GM23338 (cell line): ENCODE measurements at regions not wholly inside any gene's neighbourhood (a gene's known extent, or its start where the extent isn't known, plus 50 kb on each side); places are given as distances from the start of the nearest gene placed in this dataset.

Experiments used
- ATAC-seq: fragments of 200-7000 bp; cut with Tn5 transposase; 3 replicates; pipeline ENCODE4 v1.9.1; 2020
- DNase-seq: peaks from one replicate; pipeline ENCODE4 v3.0.0-alpha.2; 2015; ENCODE audit warnings: low spot score
- H2AFZ ChIP-seq: fragments of 200-600 bp; sonication (generic); 2 replicates; pipeline ENCODE4 v1.8.0; 2016; ENCODE audit warnings: antibody characterized with exemption, mild to moderate bottlenecking, moderate library complexity
- H3F3A ChIP-seq: fragments of 200-600 bp; sonication (generic); replicated peaks from 2 replicates; pipeline ENCODE4 v1.8.0; 2017; ENCODE audit warnings: antibody characterized with exemption, mixed run types, low read depth
- H3K27ac ChIP-seq: fragments of 200-600 bp; sonication (generic); 2 replicates; pipeline ENCODE4 v1.6.1; 2016; ENCODE audit warnings: low read depth
- H3K27me3 ChIP-seq: fragments of 200-600 bp; sonication (generic); 2 replicates; pipeline ENCODE4 v1.8.0; 2016; ENCODE audit warnings: mild to moderate bottlenecking, mixed run types, moderate library complexity; ENCODE audit not compliant: insufficient read depth
- H3K36me3 ChIP-seq: fragments of 200-600 bp; sonication (generic); 2 replicates; pipeline ENCODE4 v1.8.0; 2016; ENCODE audit warnings: mild to moderate bottlenecking; ENCODE audit not compliant: insufficient read depth
- H3K4me1 ChIP-seq: fragments of 200-600 bp; sonication (generic); 2 replicates; pipeline ENCODE4 v1.8.0; 2016; ENCODE audit warnings: mild to moderate bottlenecking, moderate library complexity; ENCODE audit not compliant: insufficient read depth
- H3K4me2 ChIP-seq: fragments of 200-600 bp; sonication (generic); 2 replicates; pipeline ENCODE4 v1.7.1; 2017; ENCODE audit warnings: mixed run types
- H3K4me3 ChIP-seq: fragments of 200-600 bp; sonication (generic); 2 replicates; pipeline ENCODE4 v1.6.1; 2016; ENCODE audit warnings: mixed run types
- H3K79me2 ChIP-seq: fragments of 200-600 bp; sonication (generic); replicated peaks from 2 replicates; pipeline ENCODE4 v1.8.0; 2017; ENCODE audit warnings: mild to moderate bottlenecking; ENCODE audit not compliant: insufficient read depth
- H3K9me2 ChIP-seq: fragments of 200-600 bp; sonication (generic); 2 replicates; pipeline ENCODE4 v1.8.0; 2017; ENCODE audit not compliant: insufficient read depth
- H4K20me1 ChIP-seq: fragments of 200-600 bp; sonication (generic); replicated peaks from 2 replicates; pipeline ENCODE4 v1.8.0; 2017; ENCODE audit warnings: mild to moderate bottlenecking; ENCODE audit not compliant: insufficient read depth
- H3K27ac Mint-ChIP-seq: 2 replicates; pipeline ENCODE4 v1.8.0; 2020; ENCODE audit warnings: inconsistent platforms, mild to moderate bottlenecking, moderate library complexity, mixed read lengths
- H3K27me3 Mint-ChIP-seq: 3 replicates; pipeline ENCODE4 v1.8.0; 2022; ENCODE audit warnings: low read depth, mild to moderate bottlenecking, moderate library complexity, mixed read lengths, inconsistent platforms; ENCODE audit not compliant: insufficient read depth, poor library complexity
- H3K36me3 Mint-ChIP-seq: 3 replicates; pipeline ENCODE4 v1.8.0; 2021; ENCODE audit warnings: low read depth, mild to moderate bottlenecking, inconsistent platforms, moderate library complexity, mixed read lengths
- H3K4me1 Mint-ChIP-seq: 3 replicates; pipeline ENCODE4 v1.8.0; 2020; ENCODE audit warnings: mild to moderate bottlenecking, inconsistent platforms, mixed read lengths
- H3K4me3 Mint-ChIP-seq: 3 replicates; pipeline ENCODE4 v1.8.0; 2021; ENCODE audit warnings: moderate library complexity, mild to moderate bottlenecking, inconsistent platforms, mixed read lengths
- H3K9me3 Mint-ChIP-seq: 3 replicates; pipeline ENCODE4 v1.8.0; 2020; ENCODE audit warnings: moderate library complexity, mild to moderate bottlenecking, inconsistent platforms, mixed read lengths
- CREB1 ChIP-seq: fragments of 250-450 bp; sonication (Bioruptor Pico); IDR thresholded peaks from 2 replicates; pipeline ENCODE4 v1.5.0; 2020; ENCODE audit warnings: low read depth, mild to moderate bottlenecking, moderate library complexity
- EZH2 ChIP-seq: fragments of 200-600 bp; sonication (generic); IDR thresholded peaks from one replicate; pipeline ENCODE4 v1.8.0; 2017; ENCODE audit warnings: antibody characterized with exemption, mild to moderate bottlenecking, low read depth; ENCODE audit not compliant: unreplicated experiment
- EZH2phosphoT487 ChIP-seq: fragments of 200-600 bp; sonication (generic); IDR thresholded peaks from one replicate; pipeline ENCODE4 v1.8.1; 2018; ENCODE audit warnings: antibody characterized with exemption; ENCODE audit not compliant: unreplicated experiment
- JUNB ChIP-seq: IDR thresholded peaks from one replicate; pipeline ENCODE4 v1.6.1; 2016; ENCODE audit warnings: antibody characterized with exemption; ENCODE audit not compliant: unreplicated experiment
- NANOG ChIP-seq: IDR thresholded peaks from 2 replicates; pipeline ENCODE4 v1.6.1; 2016; ENCODE audit warnings: antibody characterized with exemption, borderline replicate concordance
- POLR2AphosphoS5 ChIP-seq: IDR thresholded peaks from 2 replicates; pipeline ENCODE4 v1.6.1; 2016; ENCODE audit warnings: antibody characterized with exemption, low read depth
- STAT1 ChIP-seq: IDR thresholded peaks from one replicate; pipeline ENCODE4 v1.6.1; 2016; ENCODE audit warnings: antibody characterized with exemption; ENCODE audit not compliant: unreplicated experiment
- ZNF114 ChIP-seq: fragments of 250-450 bp; sonication (Bioruptor Pico); IDR thresholded peaks from 2 replicates; pipeline ENCODE4 v1.5.0; 2020; ENCODE audit warnings: mild to moderate bottlenecking, moderate library complexity
- ZNF331 ChIP-seq: fragments of 250-450 bp; sonication (Bioruptor Pico); IDR thresholded peaks from 2 replicates; pipeline ENCODE4 v1.5.0; 2020; ENCODE audit warnings: low read depth, mild to moderate bottlenecking, moderate library complexity
- TF ChIP-seq, protein P1 (sequence below): fragments of 250-450 bp; sonication (Bioruptor Pico); IDR thresholded peaks from 2 replicates; pipeline ENCODE4 v1.5.0; 2020; ENCODE audit warnings: mild to moderate bottlenecking, moderate library complexity
- TF ChIP-seq, protein P2 (sequence below), 2 experiments: fragments of 200-600 bp in 1 of 2; sonication (generic) in 1 of 2; conservative IDR thresholded peaks; 2 replicates each; pipeline versions ENCODE4 v1.5.1 to v1.6.1; 2016 to 2017; ENCODE audit warnings: antibody characterized with exemption in 2 of 2, low read depth in 2 of 2, mild to moderate bottlenecking in 2 of 2, moderate library complexity in 1 of 2
- TF ChIP-seq, protein P3 (sequence below): IDR thresholded peaks from one replicate; pipeline ENCODE4 v1.6.1; 2018; ENCODE audit warnings: antibody characterized with exemption; ENCODE audit not compliant: unreplicated experiment
- TF ChIP-seq, protein P4 (sequence below): IDR thresholded peaks from 2 replicates; pipeline ENCODE4 v1.6.1; 2016; ENCODE audit warnings: antibody characterized with exemption

DNA sequence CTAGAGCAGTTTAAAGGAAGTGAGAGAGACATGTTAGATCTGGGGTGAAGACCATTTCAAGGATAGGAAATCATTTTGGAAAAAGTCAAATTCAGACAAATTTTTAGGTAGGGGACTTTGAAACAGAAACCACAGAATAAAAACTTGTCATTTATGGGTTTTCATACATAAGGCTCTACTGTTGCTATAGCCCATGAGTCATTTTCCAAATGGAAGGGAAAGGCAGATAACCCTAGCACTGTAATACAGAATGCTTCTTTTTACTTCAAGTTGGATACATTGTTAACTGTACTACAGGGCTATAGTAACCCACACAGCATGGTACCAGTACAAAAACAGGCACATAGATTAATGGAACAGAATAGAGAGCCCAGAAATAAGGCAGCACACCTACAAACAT, 455.4 kb downstream of the EBF1 start:
- Histone ChIP-seq H3F3A (no peaks in the 10 kb centered on the region), H3K36me3 (no peaks in the 10 kb centered on the region), H4K20me1 (no peaks in the 10 kb centered on the region), H3K4me3 (no peak overlapping the region), H3K4me2 (no peak overlapping the region), H3K27ac (no peak overlapping the region), H3K9me2 (peaks cover 9% of the 10 kb centered on the region), H3K79me2 (no peaks in the 10 kb centered on the region), H3K27me3 (no peaks in the 10 kb centered on the region), H2AFZ (no peak overlapping the region), H3K4me1 (peaks cover 8% of the 10 kb centered on the region; the same call in 1 of the 2 replicates)
- Mint-ChIP-seq H3K27ac (no peak overlapping the region), H3K9me3 (no peaks in the 10 kb centered on the region), H3K36me3 (no peaks in the 10 kb centered on the region), H3K4me1 (peaks cover 12% of the 10 kb centered on the region), H3K27me3 (peaks cover 1% of the 10 kb centered on the region), H3K4me3 (no peak overlapping the region)
- TF ChIP-seq, protein P1, sequence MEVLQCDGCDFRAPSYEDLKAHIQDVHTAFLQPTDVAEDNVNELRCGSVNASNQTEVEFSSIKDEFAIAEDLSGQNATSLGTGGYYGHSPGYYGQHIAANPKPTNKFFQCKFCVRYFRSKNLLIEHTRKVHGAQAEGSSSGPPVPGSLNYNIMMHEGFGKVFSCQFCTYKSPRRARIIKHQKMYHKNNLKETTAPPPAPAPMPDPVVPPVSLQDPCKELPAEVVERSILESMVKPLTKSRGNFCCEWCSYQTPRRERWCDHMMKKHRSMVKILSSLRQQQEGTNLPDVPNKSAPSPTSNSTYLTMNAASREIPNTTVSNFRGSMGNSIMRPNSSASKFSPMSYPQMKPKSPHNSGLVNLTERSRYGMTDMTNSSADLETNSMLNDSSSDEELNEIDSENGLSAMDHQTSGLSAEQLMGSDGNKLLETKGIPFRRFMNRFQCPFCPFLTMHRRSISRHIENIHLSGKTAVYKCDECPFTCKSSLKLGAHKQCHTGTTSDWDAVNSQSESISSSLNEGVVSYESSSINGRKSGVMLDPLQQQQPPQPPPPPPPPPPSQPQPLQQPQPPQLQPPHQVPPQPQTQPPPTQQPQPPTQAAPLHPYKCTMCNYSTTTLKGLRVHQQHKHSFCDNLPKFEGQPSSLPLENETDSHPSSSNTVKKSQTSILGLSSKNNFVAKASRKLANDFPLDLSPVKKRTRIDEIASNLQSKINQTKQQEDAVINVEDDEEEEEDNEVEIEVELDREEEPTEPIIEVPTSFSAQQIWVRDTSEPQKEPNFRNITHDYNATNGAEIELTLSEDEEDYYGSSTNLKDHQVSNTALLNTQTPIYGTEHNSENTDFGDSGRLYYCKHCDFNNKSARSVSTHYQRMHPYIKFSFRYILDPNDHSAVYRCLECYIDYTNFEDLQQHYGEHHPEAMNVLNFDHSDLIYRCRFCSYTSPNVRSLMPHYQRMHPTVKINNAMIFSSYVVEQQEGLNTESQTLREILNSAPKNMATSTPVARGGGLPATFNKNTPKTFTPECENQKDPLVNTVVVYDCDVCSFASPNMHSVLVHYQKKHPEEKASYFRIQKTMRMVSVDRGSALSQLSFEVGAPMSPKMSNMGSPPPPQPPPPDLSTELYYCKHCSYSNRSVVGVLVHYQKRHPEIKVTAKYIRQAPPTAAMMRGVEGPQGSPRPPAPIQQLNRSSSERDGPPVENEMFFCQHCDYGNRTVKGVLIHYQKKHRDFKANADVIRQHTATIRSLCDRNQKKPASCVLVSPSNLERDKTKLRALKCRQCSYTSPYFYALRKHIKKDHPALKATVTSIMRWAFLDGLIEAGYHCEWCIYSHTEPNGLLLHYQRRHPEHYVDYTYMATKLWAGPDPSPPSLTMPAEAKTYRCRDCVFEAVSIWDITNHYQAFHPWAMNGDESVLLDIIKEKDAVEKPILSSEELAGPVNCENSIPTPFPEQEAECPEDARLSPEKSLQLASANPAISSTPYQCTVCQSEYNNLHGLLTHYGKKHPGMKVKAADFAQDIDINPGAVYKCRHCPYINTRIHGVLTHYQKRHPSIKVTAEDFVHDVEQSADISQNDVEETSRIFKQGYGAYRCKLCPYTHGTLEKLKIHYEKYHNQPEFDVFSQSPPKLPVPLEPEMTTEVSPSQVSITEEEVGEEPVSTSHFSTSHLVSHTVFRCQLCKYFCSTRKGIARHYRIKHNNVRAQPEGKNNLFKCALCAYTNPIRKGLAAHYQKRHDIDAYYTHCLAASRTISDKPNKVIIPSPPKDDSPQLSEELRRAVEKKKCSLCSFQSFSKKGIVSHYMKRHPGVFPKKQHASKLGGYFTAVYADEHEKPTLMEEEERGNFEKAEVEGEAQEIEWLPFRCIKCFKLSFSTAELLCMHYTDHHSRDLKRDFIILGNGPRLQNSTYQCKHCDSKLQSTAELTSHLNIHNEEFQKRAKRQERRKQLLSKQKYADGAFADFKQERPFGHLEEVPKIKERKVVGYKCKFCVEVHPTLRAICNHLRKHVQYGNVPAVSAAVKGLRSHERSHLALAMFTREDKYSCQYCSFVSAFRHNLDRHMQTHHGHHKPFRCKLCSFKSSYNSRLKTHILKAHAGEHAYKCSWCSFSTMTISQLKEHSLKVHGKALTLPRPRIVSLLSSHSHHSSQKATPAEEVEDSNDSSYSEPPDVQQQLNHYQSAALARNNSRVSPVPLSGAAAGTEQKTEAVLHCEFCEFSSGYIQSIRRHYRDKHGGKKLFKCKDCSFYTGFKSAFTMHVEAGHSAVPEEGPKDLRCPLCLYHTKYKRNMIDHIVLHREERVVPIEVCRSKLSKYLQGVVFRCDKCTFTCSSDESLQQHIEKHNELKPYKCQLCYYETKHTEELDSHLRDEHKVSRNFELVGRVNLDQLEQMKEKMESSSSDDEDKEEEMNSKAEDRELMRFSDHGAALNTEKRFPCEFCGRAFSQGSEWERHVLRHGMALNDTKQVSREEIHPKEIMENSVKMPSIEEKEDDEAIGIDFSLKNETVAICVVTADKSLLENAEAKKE (CRISPR knock-in tag), result no peak
- TF ChIP-seq, protein P2, sequence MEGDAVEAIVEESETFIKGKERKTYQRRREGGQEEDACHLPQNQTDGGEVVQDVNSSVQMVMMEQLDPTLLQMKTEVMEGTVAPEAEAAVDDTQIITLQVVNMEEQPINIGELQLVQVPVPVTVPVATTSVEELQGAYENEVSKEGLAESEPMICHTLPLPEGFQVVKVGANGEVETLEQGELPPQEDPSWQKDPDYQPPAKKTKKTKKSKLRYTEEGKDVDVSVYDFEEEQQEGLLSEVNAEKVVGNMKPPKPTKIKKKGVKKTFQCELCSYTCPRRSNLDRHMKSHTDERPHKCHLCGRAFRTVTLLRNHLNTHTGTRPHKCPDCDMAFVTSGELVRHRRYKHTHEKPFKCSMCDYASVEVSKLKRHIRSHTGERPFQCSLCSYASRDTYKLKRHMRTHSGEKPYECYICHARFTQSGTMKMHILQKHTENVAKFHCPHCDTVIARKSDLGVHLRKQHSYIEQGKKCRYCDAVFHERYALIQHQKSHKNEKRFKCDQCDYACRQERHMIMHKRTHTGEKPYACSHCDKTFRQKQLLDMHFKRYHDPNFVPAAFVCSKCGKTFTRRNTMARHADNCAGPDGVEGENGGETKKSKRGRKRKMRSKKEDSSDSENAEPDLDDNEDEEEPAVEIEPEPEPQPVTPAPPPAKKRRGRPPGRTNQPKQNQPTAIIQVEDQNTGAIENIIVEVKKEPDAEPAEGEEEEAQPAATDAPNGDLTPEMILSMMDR (conservative IDR thresholded peaks at IDR 0.05; ENCODE audit: low read depth in 2 of 2), result no peak
- TF ChIP-seq POLR2AphosphoS5, result no peak
- no peak for TF ChIP-seq EZH2phosphoT487
- TF ChIP-seq CREB1 (CRISPR knock-in tag), result no peak
- TF ChIP-seq ZNF331 (CRISPR knock-in tag), result no peak
- no peak for TF ChIP-seq STAT1
- no peak for TF ChIP-seq NANOG
- no peak for TF ChIP-seq ZNF114 (CRISPR knock-in tag)
- TF ChIP-seq JUNB, result no peak
- no peak for TF ChIP-seq EZH2
- TF ChIP-seq, protein P3, sequence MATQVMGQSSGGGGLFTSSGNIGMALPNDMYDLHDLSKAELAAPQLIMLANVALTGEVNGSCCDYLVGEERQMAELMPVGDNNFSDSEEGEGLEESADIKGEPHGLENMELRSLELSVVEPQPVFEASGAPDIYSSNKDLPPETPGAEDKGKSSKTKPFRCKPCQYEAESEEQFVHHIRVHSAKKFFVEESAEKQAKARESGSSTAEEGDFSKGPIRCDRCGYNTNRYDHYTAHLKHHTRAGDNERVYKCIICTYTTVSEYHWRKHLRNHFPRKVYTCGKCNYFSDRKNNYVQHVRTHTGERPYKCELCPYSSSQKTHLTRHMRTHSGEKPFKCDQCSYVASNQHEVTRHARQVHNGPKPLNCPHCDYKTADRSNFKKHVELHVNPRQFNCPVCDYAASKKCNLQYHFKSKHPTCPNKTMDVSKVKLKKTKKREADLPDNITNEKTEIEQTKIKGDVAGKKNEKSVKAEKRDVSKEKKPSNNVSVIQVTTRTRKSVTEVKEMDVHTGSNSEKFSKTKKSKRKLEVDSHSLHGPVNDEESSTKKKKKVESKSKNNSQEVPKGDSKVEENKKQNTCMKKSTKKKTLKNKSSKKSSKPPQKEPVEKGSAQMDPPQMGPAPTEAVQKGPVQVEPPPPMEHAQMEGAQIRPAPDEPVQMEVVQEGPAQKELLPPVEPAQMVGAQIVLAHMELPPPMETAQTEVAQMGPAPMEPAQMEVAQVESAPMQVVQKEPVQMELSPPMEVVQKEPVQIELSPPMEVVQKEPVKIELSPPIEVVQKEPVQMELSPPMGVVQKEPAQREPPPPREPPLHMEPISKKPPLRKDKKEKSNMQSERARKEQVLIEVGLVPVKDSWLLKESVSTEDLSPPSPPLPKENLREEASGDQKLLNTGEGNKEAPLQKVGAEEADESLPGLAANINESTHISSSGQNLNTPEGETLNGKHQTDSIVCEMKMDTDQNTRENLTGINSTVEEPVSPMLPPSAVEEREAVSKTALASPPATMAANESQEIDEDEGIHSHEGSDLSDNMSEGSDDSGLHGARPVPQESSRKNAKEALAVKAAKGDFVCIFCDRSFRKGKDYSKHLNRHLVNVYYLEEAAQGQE, result no peak
- TF ChIP-seq, protein P4, sequence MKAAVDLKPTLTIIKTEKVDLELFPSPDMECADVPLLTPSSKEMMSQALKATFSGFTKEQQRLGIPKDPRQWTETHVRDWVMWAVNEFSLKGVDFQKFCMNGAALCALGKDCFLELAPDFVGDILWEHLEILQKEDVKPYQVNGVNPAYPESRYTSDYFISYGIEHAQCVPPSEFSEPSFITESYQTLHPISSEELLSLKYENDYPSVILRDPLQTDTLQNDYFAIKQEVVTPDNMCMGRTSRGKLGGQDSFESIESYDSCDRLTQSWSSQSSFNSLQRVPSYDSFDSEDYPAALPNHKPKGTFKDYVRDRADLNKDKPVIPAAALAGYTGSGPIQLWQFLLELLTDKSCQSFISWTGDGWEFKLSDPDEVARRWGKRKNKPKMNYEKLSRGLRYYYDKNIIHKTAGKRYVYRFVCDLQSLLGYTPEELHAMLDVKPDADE, result no peak
- ATAC-seq (no peak), DNase-seq (no peak)
